HG03575 (cell line): ENCODE measurements at regions not wholly inside any gene's neighbourhood (a gene's known extent, or its start where the extent isn't known, plus 50 kb on each side); places are given as distances from the start of the nearest gene placed in this dataset.
A peak's percentile ranks its signal among the peaks of the same experiment; 100 is the strongest.

ENCODE experiments used
- ATAC-seq: cut with Tn5 transposase; IDR thresholded peaks from one replicate; pipeline ENCODE4 v1.9.1; 2021; ENCODE audit not compliant: unreplicated experiment, insufficient number of reproducible peaks, low FRiP score; ENCODE audit errors: extremely low read depth

DNA sequence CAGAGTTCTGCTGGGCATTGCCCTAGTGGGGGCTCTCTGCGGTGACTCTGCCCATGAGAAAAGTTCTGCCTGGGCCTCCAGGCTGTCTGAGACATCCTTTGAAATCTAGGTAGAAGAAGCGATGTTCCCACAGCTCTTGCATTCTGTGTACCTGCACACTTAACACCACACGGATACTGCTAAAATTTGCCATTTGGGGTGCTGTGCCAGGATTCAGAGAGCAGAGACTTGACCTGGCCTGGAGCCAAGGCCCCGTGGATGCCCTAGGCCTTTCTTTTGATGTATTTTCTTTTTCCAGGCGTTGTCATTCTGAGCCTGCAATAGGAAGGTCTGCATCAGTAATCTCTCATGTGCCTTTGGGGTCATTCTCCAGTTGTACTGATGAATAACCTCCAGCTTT, 89.3 kb upstream of the IL12B start:
- ATAC-seq = no peak

DNA sequence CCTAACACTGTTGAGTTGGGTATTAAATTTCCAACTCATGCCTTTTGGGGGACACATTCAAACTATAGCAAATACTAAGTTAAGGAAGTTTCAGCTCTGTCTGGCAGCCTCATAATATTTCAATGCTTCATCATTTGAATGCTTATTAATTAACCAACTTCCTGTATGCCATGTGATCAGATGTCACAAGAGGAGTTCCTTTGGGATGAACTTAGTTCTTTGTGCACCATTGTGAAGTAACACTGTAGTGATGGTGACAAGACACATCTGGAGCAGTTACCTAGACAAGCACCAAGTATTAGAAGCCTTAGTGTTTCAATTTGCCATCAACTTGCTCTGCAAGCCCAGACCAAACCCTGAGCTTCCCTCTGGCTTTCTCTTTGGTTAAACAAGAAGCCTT, 90.7 kb upstream of the IL12B start:
- no peak for ATAC-seq

DNA sequence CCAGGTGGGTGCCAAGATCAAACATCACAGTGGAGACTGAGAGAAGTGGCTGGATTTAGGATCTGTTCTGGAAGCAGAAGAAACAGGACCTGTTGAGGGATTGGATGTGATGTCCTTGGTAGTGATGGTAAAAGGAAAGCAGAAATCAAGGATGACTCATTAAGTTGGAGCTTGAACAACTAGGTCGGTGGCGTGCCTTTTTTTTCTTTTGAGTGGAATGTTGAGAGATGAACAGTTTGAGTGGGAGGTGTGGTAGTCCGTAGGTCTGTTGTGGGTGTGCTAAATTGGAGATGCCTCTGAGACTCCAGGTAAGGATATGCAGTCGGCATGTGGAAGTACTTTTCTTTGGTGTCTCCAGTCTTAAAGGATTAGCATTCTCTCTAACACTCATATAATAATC, 92.1 kb upstream of the IL12B start:
- ATAC-seq = no peak

DNA sequence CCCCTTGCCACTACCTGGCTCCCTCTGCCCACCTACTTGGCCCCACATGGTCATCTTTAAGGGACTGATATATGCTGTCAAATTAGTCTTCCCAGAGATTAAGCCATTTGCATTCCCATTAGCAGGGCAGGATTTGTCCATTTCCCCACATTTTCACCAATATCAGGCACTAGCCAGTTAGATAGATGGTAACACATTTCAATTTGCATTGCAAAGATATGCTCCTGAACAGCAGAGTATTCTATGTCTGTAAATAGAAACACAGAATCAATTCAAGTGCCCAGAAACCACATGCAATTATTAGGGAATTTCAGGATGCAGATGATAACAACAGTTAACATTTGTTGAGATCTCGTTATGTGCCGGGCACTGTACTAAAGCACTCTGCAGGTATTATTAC, 92.6 kb upstream of the IL12B start:
- ATAC-seq = no peak

DNA sequence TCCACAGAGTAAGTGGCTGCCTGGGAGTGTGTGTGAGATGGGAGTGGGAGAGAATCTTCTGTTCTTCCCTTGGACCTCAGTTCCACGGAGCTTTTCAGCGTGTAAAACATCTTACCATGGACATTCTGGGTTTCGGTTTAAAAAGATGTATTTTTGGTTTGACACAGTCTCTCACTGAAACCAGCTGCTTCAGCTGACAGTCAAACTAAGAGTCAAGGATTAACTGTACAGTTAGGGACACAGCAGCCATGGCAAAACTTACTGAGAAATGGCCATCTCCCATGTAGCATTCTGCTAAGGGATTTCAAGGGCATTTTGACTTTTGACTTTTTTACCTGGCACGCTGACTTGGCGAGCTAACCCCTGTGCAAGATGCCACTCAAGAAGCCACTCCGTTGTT, 93.8 kb upstream of the IL12B start:
- no peak for ATAC-seq

DNA sequence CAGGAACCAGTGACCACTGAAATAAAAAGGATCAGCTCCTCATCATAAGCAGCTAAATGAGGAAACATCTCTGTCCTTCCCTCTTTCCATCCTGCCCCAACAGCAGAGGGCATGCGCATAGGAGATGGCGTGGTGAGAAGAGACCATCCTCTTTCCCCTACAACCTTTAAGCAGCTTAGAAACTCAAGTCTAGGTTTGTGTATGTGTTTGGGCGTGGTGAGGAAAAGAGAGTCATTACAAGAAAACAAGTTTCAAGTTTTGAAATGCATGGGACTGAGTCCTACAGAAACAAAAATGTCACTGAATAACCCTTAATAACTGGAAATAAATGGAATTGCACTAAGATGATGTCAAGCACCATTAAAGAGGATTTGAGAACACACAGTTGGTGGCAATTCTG, 96.4 kb upstream of the IL12B start:
- ATAC-seq = no peak

DNA sequence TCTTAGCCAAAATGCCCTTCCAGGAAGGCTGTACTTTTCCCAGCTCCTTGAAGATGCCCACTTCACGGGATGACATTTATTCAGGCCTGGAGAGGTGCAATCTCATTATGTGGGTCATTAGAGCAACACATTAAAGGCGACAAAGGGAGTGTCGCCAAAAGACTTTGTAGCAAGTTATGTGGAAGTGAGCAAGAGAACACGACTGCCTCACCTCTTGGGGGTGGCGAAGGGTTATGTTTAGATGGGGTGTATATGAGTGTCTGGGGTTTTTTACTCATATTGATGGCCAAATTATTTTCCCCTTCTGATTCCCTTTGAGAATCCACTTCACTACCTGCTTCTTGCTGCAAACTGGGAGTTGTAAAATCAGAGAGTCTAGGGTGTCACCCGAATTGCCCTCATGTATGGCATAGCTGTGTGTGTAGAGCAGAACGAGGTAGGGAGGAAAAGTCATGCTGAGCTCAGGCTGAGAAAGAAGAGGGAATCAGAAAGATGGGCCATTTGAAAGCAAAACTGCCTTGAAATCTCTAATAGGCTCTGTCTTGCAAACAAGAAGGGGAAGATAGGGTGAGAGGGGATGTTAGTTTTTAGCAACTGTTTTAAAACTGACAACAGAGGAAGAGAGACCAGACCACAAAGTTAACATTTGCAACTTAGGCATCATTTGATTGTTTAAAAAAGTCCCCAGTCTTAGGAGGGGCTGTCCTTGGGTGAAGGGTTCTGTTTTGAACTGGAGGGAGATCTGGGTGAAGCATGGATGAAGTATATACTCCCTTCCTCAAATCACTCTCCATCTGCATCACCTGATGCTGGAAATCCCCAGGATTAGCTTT, 97.1 kb upstream of the IL12B start:
- peak; percentile 77 for ATAC-seq

DNA sequence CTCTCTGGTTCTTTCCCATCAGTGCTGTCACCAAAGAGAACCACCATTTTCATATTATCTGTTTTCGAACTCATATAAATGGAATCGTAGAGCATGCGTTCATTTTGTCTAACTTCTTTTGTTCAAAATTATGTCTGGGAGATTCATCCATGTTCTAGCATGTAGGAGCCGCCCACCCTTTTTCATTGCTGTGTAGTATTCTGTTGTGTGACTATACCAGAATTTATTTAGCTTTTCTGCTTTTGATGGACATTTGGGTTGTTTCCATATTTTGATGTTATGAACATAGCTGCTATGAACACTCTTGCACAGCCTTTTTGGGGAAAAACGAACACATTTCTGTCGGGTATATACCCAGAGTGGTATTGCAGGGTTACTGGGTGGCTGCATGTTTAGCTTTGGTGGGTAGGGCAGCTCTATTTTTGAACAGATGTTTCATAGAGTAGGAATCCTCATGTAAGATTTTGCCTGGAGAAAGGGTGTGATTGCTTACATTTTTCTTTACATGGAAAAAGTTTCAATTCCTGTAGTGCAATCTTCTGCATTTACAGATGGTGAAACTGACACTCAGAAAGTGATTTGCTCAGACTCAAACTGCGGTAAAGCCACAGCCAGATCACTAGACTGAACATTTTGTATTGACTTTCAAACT, 100.2 kb upstream of the IL12B start:
- ATAC-seq = no peak

DNA sequence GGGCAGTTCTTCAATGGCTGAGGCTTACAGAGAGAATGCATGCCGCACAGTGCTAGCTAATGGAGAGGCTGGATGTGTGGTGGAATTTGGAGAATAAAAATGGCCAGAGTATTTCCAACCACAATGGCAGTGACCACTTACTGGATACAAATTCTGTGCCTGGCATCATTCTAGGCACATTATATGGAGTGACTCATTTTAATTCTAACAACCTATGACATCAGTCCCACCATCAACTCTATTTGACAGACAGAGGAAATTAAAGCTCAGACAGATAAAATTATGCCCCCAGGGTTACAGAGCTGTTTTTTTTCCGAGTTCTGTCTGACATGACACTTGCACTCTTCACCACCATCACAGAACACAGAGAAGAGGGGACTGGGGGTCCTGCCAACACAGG, 105.6 kb upstream of the IL12B start:
- ATAC-seq = no peak

DNA sequence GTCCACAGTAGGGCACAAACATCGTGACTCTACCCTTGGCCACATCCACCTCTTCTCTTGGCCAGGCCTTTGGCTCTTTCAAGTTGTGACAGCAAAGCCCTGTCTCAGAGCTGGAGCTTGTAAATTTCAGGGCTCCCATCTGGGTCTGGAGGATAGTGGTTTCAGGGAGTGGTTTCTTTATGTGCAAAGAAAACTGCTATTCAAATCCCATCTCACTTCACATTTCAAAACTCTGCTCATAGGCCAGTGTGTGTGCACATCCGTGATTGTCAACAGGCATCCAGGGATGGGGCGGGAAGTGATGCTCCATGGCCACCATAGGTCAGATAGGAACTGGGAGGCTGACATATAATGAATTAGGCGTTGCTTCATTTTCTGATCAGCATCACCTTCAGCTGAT, 107.8 kb upstream of the IL12B start:
- no peak for ATAC-seq

DNA sequence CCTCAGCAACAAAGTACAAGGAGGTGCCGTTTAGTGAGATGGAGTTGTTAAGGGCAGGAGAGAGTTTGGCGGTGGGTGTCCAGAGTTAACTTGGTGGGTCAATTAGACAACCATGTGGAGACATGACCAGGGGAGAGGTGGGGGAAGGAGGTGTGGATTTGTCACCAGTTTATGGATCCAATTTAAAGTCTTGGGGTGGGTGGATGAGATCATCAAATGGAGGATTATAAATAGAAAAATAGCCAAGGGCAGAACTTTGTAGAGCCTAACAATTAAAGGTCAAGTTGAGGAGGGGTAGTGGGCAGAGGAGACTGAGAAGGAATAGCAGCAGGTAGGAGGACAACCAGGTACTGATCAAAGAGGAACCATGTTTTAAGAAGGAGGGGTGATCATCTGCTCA, 108.7 kb upstream of the IL12B start:
- no peak for ATAC-seq

DNA sequence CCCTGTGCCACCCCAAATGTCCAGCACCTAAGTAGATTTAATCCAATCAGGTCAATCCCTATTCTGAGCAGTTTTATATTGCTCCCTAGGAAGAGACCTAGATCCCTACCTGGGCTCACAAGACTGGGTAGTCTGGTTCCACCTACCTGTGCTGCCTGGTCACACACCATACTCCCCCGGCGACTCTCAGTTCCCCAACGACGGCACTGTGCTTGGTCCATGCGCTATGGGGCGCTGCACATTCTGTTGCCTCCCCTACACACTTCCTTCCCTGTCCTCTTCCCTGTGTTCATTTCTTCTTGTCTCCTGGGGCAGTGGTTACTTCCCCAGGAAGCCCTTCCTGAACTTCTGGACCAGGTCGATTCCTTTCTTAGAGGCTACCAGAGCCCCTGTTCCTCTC, 109.9 kb upstream of the IL12B start:
- no peak for ATAC-seq

DNA sequence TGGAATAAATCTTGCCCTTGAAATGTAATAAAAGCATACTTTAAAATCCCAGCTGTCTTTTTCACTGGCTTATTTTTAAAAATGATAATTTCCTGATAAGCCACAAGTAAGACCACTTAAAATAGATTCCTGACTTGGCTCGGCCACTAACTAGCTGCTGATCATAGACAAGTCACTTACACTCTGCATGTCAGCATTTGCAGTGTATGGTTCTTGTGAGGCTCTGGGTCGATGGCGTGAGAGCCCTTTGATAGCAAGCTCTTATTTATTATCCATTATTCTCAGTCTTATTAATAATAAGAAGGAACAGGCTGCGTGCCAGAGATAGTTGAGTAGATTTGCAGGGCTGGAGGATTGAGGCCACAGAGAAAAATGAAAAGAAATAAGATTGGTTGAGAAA, 110.7 kb upstream of the IL12B start:
- no peak for ATAC-seq

DNA sequence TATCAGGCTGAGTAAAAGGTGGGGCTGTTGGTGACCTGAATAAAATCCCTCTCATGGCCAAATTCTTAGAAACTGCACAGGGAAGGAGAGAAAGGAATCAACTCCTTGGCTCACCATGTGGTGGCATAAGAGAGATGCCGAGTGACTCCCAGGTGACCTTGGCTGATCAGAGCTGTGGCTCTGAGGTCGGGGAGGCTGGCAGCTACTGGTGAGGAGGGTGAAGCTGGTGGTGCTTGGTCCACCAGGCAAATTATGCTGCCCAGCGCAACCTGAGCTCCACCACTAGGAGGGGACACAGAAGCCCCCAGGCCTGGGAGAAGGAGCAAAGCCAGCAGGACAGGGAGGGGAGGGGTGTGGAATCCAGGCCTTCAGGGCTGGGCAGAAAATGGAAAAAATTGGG, 111.2 kb upstream of the IL12B start:
- no peak for ATAC-seq

DNA sequence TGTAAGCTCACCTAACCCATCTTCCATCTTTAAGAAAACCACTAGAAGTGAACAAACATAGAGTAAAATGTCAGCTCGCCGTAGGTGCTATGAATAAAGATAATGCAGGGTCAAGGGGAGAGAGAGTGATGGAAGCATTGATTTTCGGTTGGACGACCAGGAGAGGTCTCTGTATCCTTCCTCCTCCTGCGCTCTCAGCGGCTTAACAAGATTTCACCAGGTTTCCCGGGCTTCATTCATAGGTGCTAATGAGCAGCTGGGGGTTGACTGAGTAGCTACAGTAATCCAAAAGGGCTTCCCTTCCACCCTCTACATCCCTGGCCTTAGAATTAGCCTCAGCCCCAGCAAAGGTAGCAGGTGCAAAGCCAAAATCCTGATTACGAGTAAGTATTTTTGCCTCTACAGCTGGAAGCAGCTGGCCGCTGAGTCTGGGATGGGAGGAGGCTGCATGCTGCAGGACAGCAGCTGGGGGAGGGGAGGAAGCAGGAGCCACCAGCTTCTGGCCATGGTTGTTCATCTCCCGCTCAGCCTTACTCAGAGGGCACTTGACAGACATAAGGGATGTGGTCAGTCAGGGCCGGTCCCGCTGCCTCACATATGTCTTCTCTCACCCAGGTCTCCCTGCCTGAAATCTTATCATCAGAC, 112.0 kb upstream of the IL12B start:
- ATAC-seq = no peak

DNA sequence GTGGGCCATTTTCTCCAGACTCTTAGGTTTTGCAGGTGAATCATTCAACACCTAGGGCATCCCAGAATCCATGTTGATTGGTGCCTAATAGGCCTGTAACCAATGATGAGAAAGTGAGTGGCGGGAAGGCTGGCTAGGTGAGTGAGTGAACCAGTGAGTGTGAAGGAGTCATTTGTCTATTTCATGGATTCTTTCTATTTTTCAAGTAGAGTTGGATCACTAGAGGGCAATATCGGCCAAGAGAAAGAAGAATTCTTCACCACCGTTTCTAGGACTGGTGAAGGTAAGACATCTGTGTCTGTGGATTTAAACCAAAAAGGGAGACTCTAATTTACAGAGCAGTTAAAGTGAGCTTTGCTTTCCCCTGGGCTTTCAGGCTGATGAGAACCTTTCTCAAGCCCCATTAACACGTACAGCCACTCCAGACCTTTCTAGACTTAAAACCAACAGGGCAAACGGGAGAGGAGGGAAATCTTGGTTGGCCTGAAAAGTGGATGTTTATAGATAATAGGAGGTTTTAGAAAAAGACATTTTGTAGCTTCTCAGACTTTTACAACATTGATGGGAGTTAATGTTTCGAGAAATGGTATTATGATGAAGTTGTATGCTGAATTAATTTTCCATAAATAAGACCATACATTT, 114.3 kb upstream of the IL12B start:
- no peak for ATAC-seq

DNA sequence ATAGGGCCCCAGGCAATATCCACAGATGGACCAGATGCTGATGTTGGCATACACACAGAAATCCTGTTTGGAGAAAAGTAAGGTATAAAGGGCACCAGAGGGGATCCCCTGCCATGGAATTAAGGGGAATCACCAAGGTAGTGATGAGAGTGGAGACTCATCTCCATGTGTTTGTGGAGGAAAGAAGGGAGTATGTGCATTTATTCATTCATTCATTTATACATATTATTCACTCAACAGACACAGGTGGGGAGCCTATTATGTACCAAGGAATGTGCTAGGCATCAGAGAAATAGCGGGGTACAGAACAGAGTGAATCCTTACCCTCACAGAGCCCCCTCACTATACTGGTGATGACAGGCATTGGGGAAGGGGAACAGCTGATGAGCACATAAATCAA, 116.8 kb upstream of the IL12B start:
- ATAC-seq = no peak

DNA sequence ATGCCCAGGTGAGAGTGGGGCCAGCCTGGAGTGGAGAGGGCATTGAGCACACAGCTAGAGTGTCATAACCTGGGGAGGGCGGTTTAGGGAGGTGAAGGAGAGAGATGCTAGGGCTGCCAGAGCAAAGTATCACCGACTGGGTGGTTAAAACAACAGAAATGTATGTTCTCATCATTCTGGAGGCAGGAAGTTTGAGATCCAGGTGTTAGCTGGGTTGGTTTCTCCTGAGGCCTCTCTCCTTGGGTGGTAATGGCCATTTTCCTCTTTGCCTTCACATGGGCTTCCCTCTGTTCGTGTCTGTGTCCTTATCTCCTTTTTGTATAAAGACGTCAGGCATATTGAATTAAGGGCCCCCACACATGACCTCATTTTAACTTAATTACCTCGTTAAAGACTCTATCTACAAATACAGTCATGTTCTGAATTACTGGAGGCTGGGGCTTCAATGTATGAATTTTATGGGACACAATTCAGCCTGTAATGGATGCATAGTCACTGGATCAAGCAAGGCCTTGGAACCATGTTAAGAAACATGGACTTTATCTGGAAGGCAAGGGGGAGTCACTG, 118.6 kb upstream of the IL12B start:
- ATAC-seq = no peak

DNA sequence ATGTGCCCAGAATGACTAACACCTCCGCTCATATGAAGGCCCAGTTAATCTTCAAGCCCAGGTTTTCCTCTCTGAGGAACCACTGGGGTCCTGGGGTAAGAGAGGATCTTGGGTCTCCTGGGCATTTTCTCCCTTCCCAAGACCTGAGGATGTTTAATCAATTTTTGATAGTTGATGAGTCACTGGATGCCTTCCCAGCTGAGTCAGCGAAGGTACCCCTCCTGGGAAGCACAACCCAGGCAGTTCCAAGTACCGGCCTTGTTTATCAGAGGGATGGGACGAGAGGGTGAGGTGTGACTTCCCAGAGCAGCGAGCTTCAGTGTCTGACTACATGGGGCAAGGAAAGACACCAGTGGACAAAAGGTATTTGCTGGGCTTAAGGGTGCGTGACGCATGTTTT, 119.6 kb upstream of the IL12B start:
- no peak for ATAC-seq

DNA sequence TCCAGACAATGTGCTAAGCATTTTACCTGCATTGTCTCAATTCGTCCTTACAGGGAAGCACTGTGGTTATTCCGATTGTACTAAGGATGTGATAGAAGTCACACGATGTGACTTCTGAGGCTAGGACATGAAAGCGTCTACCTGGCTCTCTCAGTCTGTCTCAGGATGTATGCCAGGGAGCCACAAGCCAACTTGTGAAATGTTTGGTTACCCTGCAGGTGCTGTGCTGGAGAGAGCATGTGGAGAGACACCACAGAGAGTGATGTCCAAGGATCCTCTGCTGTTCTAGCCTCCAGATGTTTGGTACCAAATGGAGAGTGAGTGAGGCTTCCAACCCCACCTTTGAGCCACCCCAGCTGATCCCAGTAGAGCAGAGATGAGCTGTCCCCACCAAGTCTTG, 120.1 kb upstream of the IL12B start:
- ATAC-seq = no peak
